Esophagus squamous epithelium (tissue), 5 donors: ENCODE measurements at regions not wholly inside any gene's neighbourhood (a gene's known extent, or its start where the extent isn't known, plus 50 kb on each side); places are given as distances from the start of the nearest gene placed in this dataset.

Source experiments
- DNase-seq: peaks from one replicate; lab custom pipeline; 2025; lab: John Stamatoyannopoulos, UW
- H3K27ac ChIP-seq, 4 donors: fragments of 200-600 bp; sonication (generic); one replicate each; pipeline ENCODE4 v1.5.1; 2016 to 2019; ENCODE audit warnings: mild to moderate bottlenecking in 1 of 4
- H3K27me3 ChIP-seq, 4 donors: fragments of 200-600 bp; sonication (generic); 1 replicate in 3 of 4; 2 replicates in 1 of 4; pipeline versions ENCODE4 v1.5.1 to v1.6.0; 2017 to 2021; ENCODE audit warnings: antibody characterized with exemption in 1 of 4
- H3K36me3 ChIP-seq, 3 donors: fragments of 200-600 bp; sonication (generic); one replicate each; pipeline ENCODE4 v1.5.1; 2016 to 2019
- H3K4me1 ChIP-seq, 3 donors: fragments of 200-600 bp; sonication (generic); one replicate each; pipeline ENCODE4 v1.5.1; 2017 to 2019
- H3K4me3 ChIP-seq, 4 donors: fragments of 200-600 bp; sonication (generic); 1 replicate in 3 of 4; 2 replicates in 1 of 4; pipeline ENCODE4 v1.5.1; 2016 to 2019; ENCODE audit warnings: mild to moderate bottlenecking in 2 of 4, moderate library complexity in 1 of 4
- H3K9me3 ChIP-seq, 3 donors: fragments of 200-600 bp; sonication (generic); one replicate each; pipeline ENCODE4 v1.5.1; 2016 to 2019
- CTCF ChIP-seq, 6 experiments: fragments of 450-650 bp in 4 of 6; fragments of 200-600 bp in 2 of 6; sonication (generic) in 2 of 6; IDR thresholded peaks; one replicate each; pipeline ENCODE4 v1.5.1; 2016 to 2019; ENCODE audit warnings: antibody characterized with exemption in 6 of 6, mild to moderate bottlenecking in 4 of 6, moderate library complexity in 4 of 6
- POLR2A ChIP-seq, 4 donors: fragments of 450-650 bp; IDR thresholded peaks; one replicate each; pipeline ENCODE4 v1.6.1; 2017; ENCODE audit warnings: antibody characterized with exemption in 4 of 4, mild to moderate bottlenecking in 4 of 4, moderate library complexity in 3 of 4
- WGBS, 2 donors: methylation state at CpG; one replicate each; pipeline ENCODE4 v1.1.5; 2018; 5-methylcytosine and 5-hydroxymethylcytosine counted together
- intact Hi-C: fragments of 100-400 bp; cut with DNase I; formaldehyde crosslinking; loops from one replicate; pipeline ENCODE4 v1.15.0; 2022
- donor health status: DM: yes; HTN: yes; CAD: no.

- H3K36me3 ChIP-seq, result no peaks in the 10 kb centered on the region
- H3K4me1 ChIP-seq, result no peaks in the 10 kb centered on the region
- no peaks in the 10 kb centered on the region for H3K27me3 ChIP-seq
- 69 to 75% methylated on average over 2 of the region's 2 CpGs for WGBS, 2 donors
- intact Hi-C loops, result no loop called here
- H3K27ac ChIP-seq, result no peak overlapping the region
- TF ChIP-seq CTCF (IDR thresholded peaks at IDR 0.05) (no peak), POLR2A (IDR thresholded peaks at IDR 0.05) (no peak)
- no peaks in the 10 kb centered on the region for H3K9me3 ChIP-seq
- DNase-seq, result no peak
- no peak overlapping the region for H3K4me3 ChIP-seq
These were observed 155.5 kb downstream of the FGF10 start for GRCh38 chr5:44233691-44234090.

- Histone ChIP-seq H3K36me3 (no peaks in the 10 kb centered on the region), H3K9me3 (peaks cover 0 to 3% (median 0%) of the 10 kb centered on the region in 3 donors), H3K27me3 (no peaks in the 10 kb centered on the region), H3K4me1 (no peaks in the 10 kb centered on the region), H3K27ac (no peak overlapping the region), H3K4me3 (no peak overlapping the region)
- DNase-seq, result no peak
- no peak for TF ChIP-seq CTCF (IDR thresholded peaks at IDR 0.05)
- no peak for TF ChIP-seq POLR2A (IDR thresholded peaks at IDR 0.05)
- 64 to 71% methylated on average over 8 of the region's 8 CpGs for WGBS, 2 donors
- intact Hi-C loops, result no loop called here
These were observed 163.7 kb downstream of the FGF10 start for GRCh38 chr5:44225231-44226160.

GRCh38 chr5:44199408-44199807 is 189.8 kb downstream of the FGF10 start:
- no peak for TF ChIP-seq CTCF (IDR thresholded peaks at IDR 0.05)
- TF ChIP-seq POLR2A (IDR thresholded peaks at IDR 0.05), result no peak
- Histone ChIP-seq H3K36me3 (no peaks in the 10 kb centered on the region), H3K27me3 (no peaks in the 10 kb centered on the region), H3K4me3 (no peak overlapping the region), H3K27ac (no peak overlapping the region), H3K9me3 (peaks cover 0 to 14% (median 0%) of the 10 kb centered on the region in 3 donors), H3K4me1 (no peaks in the 10 kb centered on the region)
- intact Hi-C loops, result no loop called here
- no peak for DNase-seq
- WGBS, 2 donors, result 80 to 89% methylated on average over 1 of the region's 1 CpG

GRCh38 chr5:44189255-44189654 is 200.0 kb downstream of the FGF10 start:
- Histone ChIP-seq H3K4me1 (no peaks in the 10 kb centered on the region), H3K27ac (no peak overlapping the region), H3K9me3 (peaks cover 0 to 16% (median 0%) of the 10 kb centered on the region in 3 donors), H3K27me3 (no peaks in the 10 kb centered on the region), H3K4me3 (no peak overlapping the region), H3K36me3 (no peaks in the 10 kb centered on the region)
- no peak for TF ChIP-seq CTCF (IDR thresholded peaks at IDR 0.05)
- no peak for TF ChIP-seq POLR2A (IDR thresholded peaks at IDR 0.05)
- intact Hi-C loops, result no loop called here
- WGBS, 2 donors, result 88% methylated on average over 2 of the region's 2 CpGs; no CpG with 5 or more reads in 1 of the 2 donors
- DNase-seq, result no peak

- no peak overlapping the region for H3K4me3 ChIP-seq
- H3K36me3 ChIP-seq, result no peaks in the 10 kb centered on the region
- H3K27ac ChIP-seq, result no peak overlapping the region
- no peak for TF ChIP-seq CTCF (IDR thresholded peaks at IDR 0.05)
- no peak for TF ChIP-seq POLR2A (IDR thresholded peaks at IDR 0.05)
- H3K9me3 ChIP-seq, result peaks cover 0 to 10% (median 0%) of the 10 kb centered on the region in 3 donors
- DNase-seq, result no peak
- WGBS, 2 donors, result 78 to 84% methylated on average over 3 of the region's 3 CpGs
- H3K4me1 ChIP-seq, result no peaks in the 10 kb centered on the region
- intact Hi-C loops, result no loop called here
- H3K27me3 ChIP-seq, result no peaks in the 10 kb centered on the region
These were observed 201.2 kb downstream of the FGF10 start for GRCh38 chr5:44187973-44188372.
